IPS-18a (cell line): ENCODE measurements at regions not wholly inside any gene's neighbourhood (a gene's known extent, or its start where the extent isn't known, plus 50 kb on each side); places are given as distances from the start of the nearest gene placed in this dataset.

Experiments used
- H3K27ac ChIP-seq: one replicate; pipeline ENCODE4 v1.5.1; 2013; ENCODE audit warnings: low read length
- H3K27me3 ChIP-seq: one replicate; pipeline ENCODE4 v1.6.1; 2013; ENCODE audit warnings: mild to moderate bottlenecking, low read length; ENCODE audit not compliant: control insufficient read depth, insufficient read depth
- H3K36me3 ChIP-seq: one replicate; pipeline ENCODE4 v1.6.1; 2013; ENCODE audit warnings: low read depth, low read length; ENCODE audit not compliant: control insufficient read depth
- H3K4me1 ChIP-seq: one replicate; pipeline ENCODE4 v1.6.1; 2013; ENCODE audit warnings: low read depth, low read length; ENCODE audit not compliant: control insufficient read depth
- H3K4me3 ChIP-seq: one replicate; pipeline ENCODE4 v1.5.1; 2013; ENCODE audit warnings: low read length
- H3K9ac ChIP-seq: one replicate; pipeline ENCODE4 v1.6.1; 2013; ENCODE audit warnings: mild to moderate bottlenecking, low read length, moderate library complexity
- H3K9me3 ChIP-seq: one replicate; pipeline ENCODE4 v1.6.1; 2013; ENCODE audit warnings: low read depth, low read length; ENCODE audit not compliant: control insufficient read depth

DNA sequence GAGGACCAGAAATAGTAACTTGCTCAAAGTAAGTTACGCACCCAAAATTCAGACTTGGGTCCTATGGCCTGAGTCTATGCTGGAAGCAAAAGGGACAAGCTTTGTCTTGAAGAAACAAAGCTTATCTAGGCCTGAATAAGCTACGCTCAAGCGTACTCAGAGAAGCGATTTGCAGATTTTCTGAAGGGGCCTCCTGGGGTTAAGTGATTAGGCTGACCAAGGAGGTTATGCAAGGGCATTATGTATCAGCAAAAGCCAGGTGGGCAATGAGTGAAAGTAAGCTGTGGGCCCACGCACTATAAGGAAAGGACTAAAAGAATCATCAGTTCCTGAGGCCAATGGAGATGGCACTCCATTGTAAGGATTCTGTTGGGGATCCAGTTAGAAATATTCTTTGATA is 122.1 kb downstream of the SNX18 start:
- Histone ChIP-seq H3K27ac (no peak overlapping the region), H3K27me3 (no peaks in the 10 kb centered on the region), H3K4me3 (no peak overlapping the region), H3K9me3 (no peaks in the 10 kb centered on the region), H3K9ac (no peak overlapping the region), H3K4me1 (peaks cover 17% of the 10 kb centered on the region), H3K36me3 (no peaks in the 10 kb centered on the region)

DNA sequence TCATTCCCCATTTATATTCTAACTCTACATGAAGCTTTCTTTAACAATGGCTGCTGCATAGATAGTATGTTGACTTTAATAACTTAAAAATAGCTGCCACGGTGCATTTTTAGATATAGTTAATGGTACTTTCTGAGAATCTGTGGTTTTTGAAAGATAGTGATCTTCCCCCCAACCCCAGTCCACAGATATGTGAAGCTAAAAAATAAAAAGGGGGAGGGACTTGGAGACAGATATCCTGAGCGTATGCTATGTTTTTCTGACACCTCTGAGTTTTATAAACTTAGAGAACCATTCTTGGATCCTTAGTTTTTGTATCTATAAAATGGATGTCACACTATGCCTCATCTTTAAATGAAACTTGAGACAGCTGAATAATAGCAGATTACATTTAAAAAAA is 120.5 kb downstream of the SNX18 start:
- no peak overlapping the region for H3K9ac ChIP-seq
- H3K4me3 ChIP-seq = no peak overlapping the region
- no peaks in the 10 kb centered on the region for H3K27me3 ChIP-seq
- no peaks in the 10 kb centered on the region for H3K36me3 ChIP-seq
- no peak overlapping the region for H3K27ac ChIP-seq
- peaks cover 17% of the 10 kb centered on the region for H3K4me1 ChIP-seq
- H3K9me3 ChIP-seq = no peaks in the 10 kb centered on the region

GRCh38 chr5:54637654-54638053 is 120.1 kb downstream of the SNX18 start:
- Histone ChIP-seq H3K9me3 (no peaks in the 10 kb centered on the region), H3K4me3 (no peak overlapping the region), H3K4me1 (peaks cover 17% of the 10 kb centered on the region), H3K27ac (no peak overlapping the region), H3K36me3 (no peaks in the 10 kb centered on the region), H3K27me3 (no peaks in the 10 kb centered on the region), H3K9ac (no peak overlapping the region)

- no peak overlapping the region for H3K9ac ChIP-seq
- no peaks in the 10 kb centered on the region for H3K27me3 ChIP-seq
- peaks cover 7% of the 10 kb centered on the region for H3K4me1 ChIP-seq
- H3K36me3 ChIP-seq = no peaks in the 10 kb centered on the region
- no peak overlapping the region for H3K27ac ChIP-seq
- no peaks in the 10 kb centered on the region for H3K9me3 ChIP-seq
- H3K4me3 ChIP-seq = no peak overlapping the region
These were observed 116.5 kb downstream of the SNX18 start for GRCh38 chr5:54634089-54634488.

GRCh38 chr5:54632131-54632701 is 114.7 kb downstream of the SNX18 start:
- Histone ChIP-seq H3K9me3 (no peaks in the 10 kb centered on the region), H3K4me1 (no peaks in the 10 kb centered on the region), H3K9ac (no peak overlapping the region), H3K4me3 (no peak overlapping the region), H3K36me3 (no peaks in the 10 kb centered on the region), H3K27ac (no peak overlapping the region), H3K27me3 (no peaks in the 10 kb centered on the region)

- Histone ChIP-seq H3K9ac (no peak overlapping the region), H3K36me3 (no peaks in the 10 kb centered on the region), H3K27me3 (no peaks in the 10 kb centered on the region), H3K4me3 (no peak overlapping the region), H3K9me3 (no peaks in the 10 kb centered on the region), H3K27ac (no peak overlapping the region), H3K4me1 (no peaks in the 10 kb centered on the region)
These were observed 113.3 kb downstream of the SNX18 start for GRCh38 chr5:54630738-54631359.

DNA sequence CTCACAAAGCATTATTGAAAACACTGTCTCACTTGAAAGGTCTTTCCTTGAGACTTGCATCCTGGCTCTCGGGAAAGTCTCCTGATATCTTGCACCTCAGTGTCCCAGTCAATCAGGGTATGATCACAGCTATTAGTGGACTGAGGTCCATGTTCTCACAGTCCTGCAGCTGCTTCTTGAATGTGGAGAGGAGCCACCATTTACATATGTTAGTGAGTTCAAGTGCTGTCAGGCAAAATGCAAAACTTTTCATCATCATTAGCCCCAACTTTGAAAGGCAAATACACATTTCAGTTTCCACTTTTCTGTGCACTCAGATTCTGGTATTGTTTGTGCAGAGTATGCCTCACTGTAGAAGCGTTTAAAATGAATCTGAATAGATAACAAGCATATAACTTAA is 111.6 kb downstream of the SNX18 start:
- Histone ChIP-seq H3K36me3 (no peaks in the 10 kb centered on the region), H3K4me1 (no peaks in the 10 kb centered on the region), H3K9me3 (no peaks in the 10 kb centered on the region), H3K9ac (no peak overlapping the region), H3K27me3 (no peaks in the 10 kb centered on the region), H3K4me3 (no peak overlapping the region), H3K27ac (no peak overlapping the region)

- no peak overlapping the region for H3K27ac ChIP-seq
- no peaks in the 10 kb centered on the region for H3K36me3 ChIP-seq
- H3K9ac ChIP-seq = no peak overlapping the region
- H3K9me3 ChIP-seq = no peaks in the 10 kb centered on the region
- H3K4me1 ChIP-seq = no peaks in the 10 kb centered on the region
- H3K27me3 ChIP-seq = no peaks in the 10 kb centered on the region
- H3K4me3 ChIP-seq = no peak overlapping the region
These were observed 110.5 kb downstream of the SNX18 start for GRCh38 chr5:54628050-54628449.

DNA sequence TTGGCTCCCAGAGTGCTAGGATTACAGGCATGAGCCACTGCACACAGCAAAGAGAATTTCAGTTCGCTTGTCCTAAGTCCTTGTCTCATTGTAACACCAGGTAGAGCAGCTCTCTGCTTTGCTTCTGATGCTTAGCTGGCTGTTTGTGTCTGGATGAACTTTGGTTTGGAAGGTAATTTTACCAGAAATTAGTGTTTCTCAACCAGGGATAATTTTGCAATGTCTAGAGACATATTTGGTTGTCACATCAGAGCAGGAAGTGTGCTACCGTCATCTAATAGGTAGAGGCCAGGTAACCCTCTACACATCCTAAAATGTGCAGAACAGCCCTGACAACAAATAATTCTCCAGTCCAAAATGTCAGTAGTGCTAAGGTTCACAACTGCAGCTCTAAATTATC is 108.8 kb downstream of the SNX18 start:
- Histone ChIP-seq H3K27me3 (no peaks in the 10 kb centered on the region), H3K9ac (no peak overlapping the region), H3K4me1 (no peaks in the 10 kb centered on the region), H3K27ac (no peak overlapping the region), H3K9me3 (no peaks in the 10 kb centered on the region), H3K4me3 (no peak overlapping the region), H3K36me3 (no peaks in the 10 kb centered on the region)

DNA sequence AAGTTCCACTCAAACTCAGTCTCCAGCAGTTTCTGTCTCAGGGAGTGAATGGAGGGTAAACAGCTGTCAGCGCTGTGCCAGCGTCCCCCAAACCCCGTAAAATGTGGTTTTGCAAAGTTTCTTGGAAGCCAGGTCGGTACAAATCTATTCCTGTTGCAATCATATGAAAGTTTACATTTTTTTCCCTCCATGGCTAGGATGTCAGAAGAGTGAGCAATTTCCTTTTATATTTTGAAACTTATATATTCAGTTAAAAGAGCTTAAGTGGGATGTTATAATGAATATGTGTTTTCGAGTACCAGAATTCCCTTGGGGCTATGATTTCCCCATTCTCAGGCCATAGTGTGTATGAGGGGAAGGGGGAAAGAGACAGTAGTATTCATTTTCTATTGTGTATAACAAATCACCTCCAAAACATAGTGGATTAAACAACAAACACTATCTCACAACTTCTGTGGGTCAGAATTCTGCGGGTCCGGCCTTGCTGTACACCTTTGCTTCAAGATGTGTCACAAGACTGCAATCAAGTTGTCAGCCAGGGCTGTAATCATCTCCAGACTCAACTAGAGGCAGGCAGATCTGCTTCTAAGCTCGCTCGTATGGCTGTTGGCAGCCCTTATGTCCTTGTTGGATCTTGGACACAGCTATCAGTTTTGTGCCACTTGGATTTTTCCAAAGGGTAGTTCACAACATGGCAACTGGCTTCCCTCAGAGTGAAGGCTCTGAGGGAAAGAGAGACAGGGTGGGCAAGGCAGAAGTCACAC is 107.4 kb downstream of the SNX18 start:
- no peak overlapping the region for H3K9ac ChIP-seq
- no peak overlapping the region for H3K4me3 ChIP-seq
- H3K27me3 ChIP-seq = no peaks in the 10 kb centered on the region
- no peak overlapping the region for H3K27ac ChIP-seq
- H3K4me1 ChIP-seq = no peaks in the 10 kb centered on the region
- H3K9me3 ChIP-seq = no peaks in the 10 kb centered on the region
- no peaks in the 10 kb centered on the region for H3K36me3 ChIP-seq

GRCh38 chr5:54621709-54622108 is 104.2 kb downstream of the SNX18 start:
- Histone ChIP-seq H3K36me3 (no peaks in the 10 kb centered on the region), H3K27ac (no peak overlapping the region), H3K27me3 (no peaks in the 10 kb centered on the region), H3K4me3 (no peak overlapping the region), H3K4me1 (no peaks in the 10 kb centered on the region), H3K9ac (no peak overlapping the region), H3K9me3 (no peaks in the 10 kb centered on the region)

- no peaks in the 10 kb centered on the region for H3K27me3 ChIP-seq
- no peak overlapping the region for H3K4me3 ChIP-seq
- H3K36me3 ChIP-seq = no peaks in the 10 kb centered on the region
- H3K9ac ChIP-seq = no peak overlapping the region
- no peaks in the 10 kb centered on the region for H3K9me3 ChIP-seq
- H3K27ac ChIP-seq = no peak overlapping the region
- no peaks in the 10 kb centered on the region for H3K4me1 ChIP-seq
These were observed 103.5 kb downstream of the SNX18 start for GRCh38 chr5:54621048-54621447.
